Right lobe of liver (tissue), 4 donors: ENCODE measurements at regions not wholly inside any gene's neighbourhood (a gene's known extent, or its start where the extent isn't known, plus 50 kb on each side); places are given as distances from the start of the nearest gene placed in this dataset.

ENCODE experiments used
- POLR2A ChIP-seq: fragments of 450-650 bp; IDR thresholded peaks from one replicate; pipeline ENCODE4 v1.6.1; 2017; ENCODE audit warnings: antibody characterized with exemption, mild to moderate bottlenecking
- TF ChIP-seq, protein P1 (sequence below), 4 donors: fragments of 200-600 bp in 3 of 4; fragments of 450-650 bp in 1 of 4; IDR thresholded peaks; one replicate each; pipeline versions ENCODE4 v1.5.1 to v1.8.0; 2016 to 2022; ENCODE audit warnings: antibody characterized with exemption in 4 of 4, mild to moderate bottlenecking in 2 of 4
- donor health status: DM: no; HTN: no; CAD: no.
- donor health status: DM: no; HTN: no; CAD: no.
- donor health status: DM: no; HTN: yes; CAD: no.

DNA sequence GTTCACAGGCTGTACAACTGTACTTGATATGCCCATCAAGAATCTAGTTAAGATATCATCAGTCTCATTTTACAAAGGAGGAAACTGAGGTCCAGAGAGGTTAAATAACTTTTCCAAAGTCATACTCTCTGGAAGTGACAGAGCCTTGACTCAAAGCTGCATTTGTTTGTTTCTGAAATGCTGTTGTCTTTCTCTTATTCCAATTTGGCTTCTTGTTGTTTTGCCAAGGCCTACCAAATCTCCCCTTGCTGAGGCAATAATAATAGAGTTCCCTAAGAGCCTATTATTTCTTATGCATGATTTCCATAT, 79.8 kb upstream of the C12orf71 start:
- TF ChIP-seq, protein P1, sequence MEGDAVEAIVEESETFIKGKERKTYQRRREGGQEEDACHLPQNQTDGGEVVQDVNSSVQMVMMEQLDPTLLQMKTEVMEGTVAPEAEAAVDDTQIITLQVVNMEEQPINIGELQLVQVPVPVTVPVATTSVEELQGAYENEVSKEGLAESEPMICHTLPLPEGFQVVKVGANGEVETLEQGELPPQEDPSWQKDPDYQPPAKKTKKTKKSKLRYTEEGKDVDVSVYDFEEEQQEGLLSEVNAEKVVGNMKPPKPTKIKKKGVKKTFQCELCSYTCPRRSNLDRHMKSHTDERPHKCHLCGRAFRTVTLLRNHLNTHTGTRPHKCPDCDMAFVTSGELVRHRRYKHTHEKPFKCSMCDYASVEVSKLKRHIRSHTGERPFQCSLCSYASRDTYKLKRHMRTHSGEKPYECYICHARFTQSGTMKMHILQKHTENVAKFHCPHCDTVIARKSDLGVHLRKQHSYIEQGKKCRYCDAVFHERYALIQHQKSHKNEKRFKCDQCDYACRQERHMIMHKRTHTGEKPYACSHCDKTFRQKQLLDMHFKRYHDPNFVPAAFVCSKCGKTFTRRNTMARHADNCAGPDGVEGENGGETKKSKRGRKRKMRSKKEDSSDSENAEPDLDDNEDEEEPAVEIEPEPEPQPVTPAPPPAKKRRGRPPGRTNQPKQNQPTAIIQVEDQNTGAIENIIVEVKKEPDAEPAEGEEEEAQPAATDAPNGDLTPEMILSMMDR (IDR thresholded peaks at IDR 0.05): no peak
- TF ChIP-seq POLR2A: no peak
